CD8-positive, alpha-beta memory T cell (primary cell): ENCODE measurements at regions not wholly inside any gene's neighbourhood (a gene's known extent, or its start where the extent isn't known, plus 50 kb on each side); places are given as distances from the start of the nearest gene placed in this dataset.

Source experiments
- CTCF ChIA-PET: fragments of 350-600 bp; sonication (Branson Sonifier 250); formaldehyde crosslinking; loops from one replicate; lab custom pipeline; 2021; ENCODE audit warnings: antibody characterized with exemption; lab: Charles Lee
- POLR2A ChIA-PET: fragments of 350-600 bp; sonication (Branson Sonifier 250); formaldehyde crosslinking; loops from one replicate; lab custom pipeline; 2021; ENCODE audit warnings: antibody characterized with exemption; lab: Charles Lee
- DNase-seq, 5 donors: peaks; one replicate each; pipeline versions ENCODE4 v3.0.0 to v3.0.0-alpha.2; 2020 to 2022; ENCODE audit warnings: mixed read lengths in 1 of 5
- H3K27ac ChIP-seq: one replicate; pipeline ENCODE4 v1.7.0; 2013; ENCODE audit warnings: low read depth, mild to moderate bottlenecking, low read length, moderate library complexity
- H3K27me3 ChIP-seq: 2 replicates; pipeline ENCODE4 v1.7.0; 2013; ENCODE audit warnings: low read length, mild to moderate bottlenecking; ENCODE audit not compliant: insufficient read depth, poor library complexity, severe bottlenecking
- H3K36me3 ChIP-seq: 2 replicates; pipeline ENCODE4 v1.7.0; 2013; ENCODE audit warnings: mild to moderate bottlenecking, low read length, moderate library complexity; ENCODE audit not compliant: insufficient read depth
- H3K4me1 ChIP-seq: 2 replicates; pipeline ENCODE4 v1.7.0; 2013; ENCODE audit warnings: mild to moderate bottlenecking, low read length, moderate library complexity; ENCODE audit not compliant: insufficient read depth
- H3K4me3 ChIP-seq: 2 replicates; pipeline ENCODE4 v1.7.0; 2013; ENCODE audit warnings: mild to moderate bottlenecking, low read length
- H3K9me3 ChIP-seq: 2 replicates; pipeline ENCODE4 v1.7.0; 2013; ENCODE audit warnings: mild to moderate bottlenecking, low read length
- H3K27ac Mint-ChIP-seq, 8 donors: one replicate each; pipeline ENCODE4 v1.8.0; 2020 to 2021; ENCODE audit warnings: mixed read lengths in 8 of 8, mild to moderate bottlenecking in 6 of 8, inconsistent platforms in 3 of 8, moderate library complexity in 3 of 8
- H3K27me3 Mint-ChIP-seq, 2 donors: one replicate each; pipeline ENCODE4 v1.8.0; 2020 to 2021; ENCODE audit warnings: mixed read lengths in 2 of 2, mild to moderate bottlenecking in 1 of 2, moderate library complexity in 1 of 2
- H3K36me3 Mint-ChIP-seq, 3 donors: one replicate each; pipeline ENCODE4 v1.8.0; 2020 to 2021; ENCODE audit warnings: mixed read lengths in 3 of 3, inconsistent platforms in 1 of 3, mild to moderate bottlenecking in 1 of 3
- H3K4me1 Mint-ChIP-seq, 3 donors: one replicate each; pipeline ENCODE4 v1.8.0; 2020 to 2021; ENCODE audit warnings: mixed read lengths in 3 of 3, inconsistent platforms in 1 of 3, mild to moderate bottlenecking in 1 of 3
- H3K4me3 Mint-ChIP-seq, 7 donors: one replicate each; pipeline ENCODE4 v1.8.0; 2020 to 2021; ENCODE audit warnings: mixed read lengths in 7 of 7, mild to moderate bottlenecking in 6 of 7, moderate library complexity in 4 of 7, inconsistent platforms in 2 of 7
- H3K9me3 Mint-ChIP-seq, 5 donors: one replicate each; pipeline ENCODE4 v1.8.0; 2020 to 2022; ENCODE audit warnings: mixed read lengths in 5 of 5, mild to moderate bottlenecking in 3 of 5, moderate library complexity in 2 of 5, inconsistent platforms in 1 of 5

- Histone ChIP-seq H3K9me3 (no peaks in the 10 kb centered on the region), H3K4me3 (no peak overlapping the region), H3K4me1 (no peaks in the 10 kb centered on the region), H3K27ac (no peak overlapping the region), H3K27me3 (no peaks in the 10 kb centered on the region), H3K36me3 (no peaks in the 10 kb centered on the region)
- Mint-ChIP-seq H3K27me3 (no peaks in the 10 kb centered on the region), H3K36me3 (no peaks in the 10 kb centered on the region), H3K4me1 (no peaks in the 10 kb centered on the region), H3K4me3 (no peak overlapping the region), H3K27ac (no peak overlapping the region), H3K9me3 (peaks cover 0 to 12% (median 4%) of the 10 kb centered on the region in 5 donors)
- POLR2A ChIA-PET, result no interaction called here
- no peak for DNase-seq
- CTCF ChIA-PET, result no interaction called here
Measured at GRCh38 chr5:167777746-167778145, 513.7 kb upstream of the WWC1 start.

GRCh38 chr5:167778228-167778627 is 513.2 kb upstream of the WWC1 start:
- H3K27ac ChIP-seq, result no peak overlapping the region
- POLR2A ChIA-PET, result no interaction called here
- H3K4me3 ChIP-seq, result no peak overlapping the region
- CTCF ChIA-PET, result no interaction called here
- no peaks in the 10 kb centered on the region for H3K27me3 ChIP-seq
- H3K9me3 ChIP-seq, result no peaks in the 10 kb centered on the region
- H3K4me1 ChIP-seq, result no peaks in the 10 kb centered on the region
- H3K9me3 Mint-ChIP-seq, result peaks cover 0 to 9% (median 9%) of the 10 kb centered on the region in 5 donors
- H3K4me1 Mint-ChIP-seq, result no peaks in the 10 kb centered on the region
- no peak for DNase-seq
- no peak overlapping the region for H3K4me3 Mint-ChIP-seq
- H3K36me3 Mint-ChIP-seq, result no peaks in the 10 kb centered on the region
- H3K27ac Mint-ChIP-seq, result no peak overlapping the region
- no peaks in the 10 kb centered on the region for H3K27me3 Mint-ChIP-seq
- H3K36me3 ChIP-seq, result no peaks in the 10 kb centered on the region

- H3K27me3 Mint-ChIP-seq, result no peaks in the 10 kb centered on the region
- no peak for DNase-seq
- no peak overlapping the region for H3K27ac ChIP-seq
- no peaks in the 10 kb centered on the region for H3K36me3 Mint-ChIP-seq
- no peaks in the 10 kb centered on the region for H3K4me1 Mint-ChIP-seq
- ChIA-PET POLR2A (no interaction called here), CTCF (no interaction called here)
- peaks cover 0 to 16% (median 5%) of the 10 kb centered on the region in 5 donors for H3K9me3 Mint-ChIP-seq
- no peaks in the 10 kb centered on the region for H3K9me3 ChIP-seq
- no peaks in the 10 kb centered on the region for H3K4me1 ChIP-seq
- no peak overlapping the region for H3K4me3 Mint-ChIP-seq
- no peak overlapping the region for H3K4me3 ChIP-seq
- no peak overlapping the region for H3K27ac Mint-ChIP-seq
- H3K36me3 ChIP-seq, result no peaks in the 10 kb centered on the region
- no peaks in the 10 kb centered on the region for H3K27me3 ChIP-seq
Measured at GRCh38 chr5:167779644-167780043, 511.8 kb upstream of the WWC1 start.

GRCh38 chr5:167780177-167780576 is 511.3 kb upstream of the WWC1 start:
- H3K4me1 Mint-ChIP-seq, result no peaks in the 10 kb centered on the region
- no peak overlapping the region for H3K27ac ChIP-seq
- H3K9me3 ChIP-seq, result no peaks in the 10 kb centered on the region
- no peak overlapping the region for H3K4me3 Mint-ChIP-seq
- no peak for DNase-seq
- no peaks in the 10 kb centered on the region for H3K36me3 Mint-ChIP-seq
- H3K27me3 ChIP-seq, result no peaks in the 10 kb centered on the region
- peaks cover 0 to 16% (median 5%) of the 10 kb centered on the region in 5 donors for H3K9me3 Mint-ChIP-seq
- no peak overlapping the region for H3K4me3 ChIP-seq
- H3K36me3 ChIP-seq, result no peaks in the 10 kb centered on the region
- no peaks in the 10 kb centered on the region for H3K4me1 ChIP-seq
- no peak overlapping the region for H3K27ac Mint-ChIP-seq
- POLR2A ChIA-PET, result no interaction called here
- no peaks in the 10 kb centered on the region for H3K27me3 Mint-ChIP-seq
- CTCF ChIA-PET, result no interaction called here

- no peaks in the 10 kb centered on the region for H3K36me3 Mint-ChIP-seq
- Histone ChIP-seq H3K36me3 (no peaks in the 10 kb centered on the region), H3K27me3 (no peaks in the 10 kb centered on the region), H3K4me1 (no peaks in the 10 kb centered on the region), H3K4me3 (no peak overlapping the region), H3K27ac (no peak overlapping the region), H3K9me3 (no peaks in the 10 kb centered on the region)
- H3K9me3 Mint-ChIP-seq, result peaks cover 0 to 17% (median 0%) of the 10 kb centered on the region in 5 donors
- H3K27ac Mint-ChIP-seq, result no peak overlapping the region
- POLR2A ChIA-PET, result no interaction called here
- no peak for DNase-seq
- H3K27me3 Mint-ChIP-seq, result no peaks in the 10 kb centered on the region
- H3K4me3 Mint-ChIP-seq, result no peak overlapping the region
- no peaks in the 10 kb centered on the region for H3K4me1 Mint-ChIP-seq
- CTCF ChIA-PET, result no interaction called here
Measured at GRCh38 chr5:167783145-167783817, 508.2 kb upstream of the WWC1 start.

- no peaks in the 10 kb centered on the region for H3K27me3 ChIP-seq
- H3K27ac ChIP-seq, result no peak overlapping the region
- Mint-ChIP-seq H3K27me3 (no peaks in the 10 kb centered on the region), H3K36me3 (no peaks in the 10 kb centered on the region), H3K27ac (no peak overlapping the region), H3K4me3 (no peak overlapping the region), H3K4me1 (no peaks in the 10 kb centered on the region), H3K9me3 (peaks cover 0 to 12% (median 0%) of the 10 kb centered on the region in 5 donors)
- H3K36me3 ChIP-seq, result no peaks in the 10 kb centered on the region
- H3K4me1 ChIP-seq, result no peaks in the 10 kb centered on the region
- no peak overlapping the region for H3K4me3 ChIP-seq
- no peak for DNase-seq
- no peaks in the 10 kb centered on the region for H3K9me3 ChIP-seq
- POLR2A ChIA-PET, result no interaction called here
- CTCF ChIA-PET, result no interaction called here
Measured at GRCh38 chr5:167785106-167785505, 506.3 kb upstream of the WWC1 start.

GRCh38 chr5:167785901-167786300 is 505.5 kb upstream of the WWC1 start:
- H3K36me3 Mint-ChIP-seq, result no peaks in the 10 kb centered on the region

GRCh38 chr5:167786871-167787578 is 504.4 kb upstream of the WWC1 start:
- no peaks in the 10 kb centered on the region for H3K4me1 Mint-ChIP-seq
- Histone ChIP-seq H3K4me1 (no peaks in the 10 kb centered on the region), H3K27me3 (no peaks in the 10 kb centered on the region), H3K4me3 (no peak overlapping the region), H3K36me3 (no peaks in the 10 kb centered on the region), H3K27ac (no peak overlapping the region), H3K9me3 (no peaks in the 10 kb centered on the region)
- peaks cover 0 to 13% (median 0%) of the 10 kb centered on the region in 5 donors for H3K9me3 Mint-ChIP-seq
- no peak overlapping the region for H3K4me3 Mint-ChIP-seq
- no peak overlapping the region for H3K27ac Mint-ChIP-seq
- H3K36me3 Mint-ChIP-seq, result no peaks in the 10 kb centered on the region
- ChIA-PET CTCF (no interaction called here), POLR2A (no interaction called here)
- no peak for DNase-seq
- H3K27me3 Mint-ChIP-seq, result no peaks in the 10 kb centered on the region

More at GRCh38 chr5:167785901-167786300, 505.5 kb upstream of the WWC1 start:
- Mint-ChIP-seq H3K9me3 (peaks cover 0 to 12% (median 0%) of the 10 kb centered on the region in 5 donors), H3K27ac (no peak overlapping the region), H3K4me3 (no peak overlapping the region), H3K27me3 (no peaks in the 10 kb centered on the region), H3K4me1 (no peaks in the 10 kb centered on the region)
- ChIA-PET CTCF (no interaction called here), POLR2A (no interaction called here)
- Histone ChIP-seq H3K27me3 (no peaks in the 10 kb centered on the region), H3K4me1 (no peaks in the 10 kb centered on the region), H3K4me3 (no peak overlapping the region), H3K36me3 (no peaks in the 10 kb centered on the region), H3K27ac (no peak overlapping the region), H3K9me3 (no peaks in the 10 kb centered on the region)
- DNase-seq, result no peak
